ENCODE measurements at regions not wholly inside any gene's neighbourhood (a gene's known extent, or its start where the extent isn't known, plus 50 kb on each side); places are given as distances from the start of the nearest gene placed in this dataset.

GRCh38 chr21:39024538-39024937 lies 158.7 kb downstream of the PSMG1 start:
- no peak overlapping the region for H3K27ac ChIP-seq (ENCODE audit: low read depth in 1 of 2, low read length in 2 of 2)
- peaks cover 8 to 14% (median 9%) of the 10 kb centered on the region in 4 donors for H3K4me1 ChIP-seq (ENCODE audit: control insufficient read depth in 4 of 4, insufficient read depth in 4 of 4, low read length in 3 of 4)
- TF ChIP-seq FOXA1 (IDR thresholded peaks at IDR 0.05) (no peak), ZBTB33 (IDR thresholded peaks at IDR 0.05) (no peak), ATF3 (IDR thresholded peaks at IDR 0.05) (no peak), TAF1 (conservative IDR thresholded peaks at IDR 0.05) (no peak), NR2F2 (IDR thresholded peaks at IDR 0.05) (no peak), YY1 (IDR thresholded peaks at IDR 0.05) (no peak), FOXA2 (IDR thresholded peaks at IDR 0.05) (no peak), RXRA (IDR thresholded peaks at IDR 0.05) (no peak), MAX (IDR thresholded peaks at IDR 0.05) (no peak)
- WGBS = 98% methylated on average over 2 of the region's 2 CpGs
- H3K9me3 ChIP-seq (ENCODE audit: control insufficient read depth in 4 of 4, low read length in 3 of 4) = no peaks in the 10 kb centered on the region
- DNase-seq (ENCODE audit: low spot score) = no peak
- no peaks in the 10 kb centered on the region for H3K27me3 ChIP-seq (ENCODE audit: control insufficient read depth in 4 of 4, insufficient read depth in 4 of 4, low read length in 3 of 4)
- no peak overlapping the region for H3K4me3 ChIP-seq (ENCODE audit: low read depth in 1 of 3, low read length in 3 of 3)
- H3K9ac ChIP-seq (ENCODE audit: low read depth in 1 of 2, low read length in 2 of 2) = no peak overlapping the region
- H3K36me3 ChIP-seq (ENCODE audit: control insufficient read depth in 4 of 4, insufficient read depth in 3 of 4, low read depth in 1 of 4, low read length in 3 of 4) = no peaks in the 10 kb centered on the region

DNA sequence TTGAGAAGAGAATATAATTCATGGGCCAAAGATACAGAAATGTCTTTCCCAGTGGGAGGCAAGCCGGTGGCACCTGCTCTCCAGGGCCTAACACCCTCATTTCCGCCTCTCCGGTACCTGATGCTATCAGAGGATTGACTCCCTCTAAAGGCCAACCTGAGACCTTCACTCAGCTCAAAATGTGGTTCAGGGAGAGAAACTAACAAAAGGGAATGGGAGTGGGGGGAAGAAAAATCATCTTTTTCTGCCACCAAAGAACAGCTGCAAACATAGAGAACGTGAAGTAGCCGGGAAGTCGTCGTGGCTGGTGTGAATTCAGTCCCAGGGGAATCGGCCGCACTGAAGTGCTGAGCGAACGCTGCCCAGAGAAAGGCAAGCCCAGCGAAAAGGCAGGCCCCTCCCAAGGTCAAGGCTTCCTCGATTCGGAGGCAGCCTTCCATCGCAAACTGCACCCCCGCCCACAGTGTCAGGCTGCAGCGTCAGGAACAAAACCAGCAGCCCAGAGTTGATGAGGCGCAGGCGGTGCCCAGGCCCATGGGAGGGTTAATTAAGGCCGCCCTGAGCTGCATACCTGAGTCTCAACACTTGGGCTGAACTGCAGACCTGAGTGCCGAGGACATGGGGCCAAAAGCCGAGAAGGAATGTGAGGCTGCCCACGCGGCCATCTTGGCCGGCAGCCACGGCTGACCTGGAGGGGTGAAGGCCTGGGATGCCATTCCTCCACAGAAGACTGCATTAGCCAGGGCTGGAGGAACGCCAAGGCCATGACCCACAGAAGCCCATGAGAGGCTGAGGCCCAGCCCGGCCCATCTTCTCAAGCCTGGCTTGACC lies 160.2 kb downstream of the PSMG1 start:
- H3K4me1 ChIP-seq (ENCODE audit: control insufficient read depth in 4 of 4, insufficient read depth in 4 of 4, low read length in 3 of 4) = peaks cover 8 to 14% (median 9%) of the 10 kb centered on the region in 4 donors
- 70% methylated on average over 28 of the region's 28 CpGs for WGBS
- H3K27me3 ChIP-seq (ENCODE audit: control insufficient read depth in 4 of 4, insufficient read depth in 4 of 4, low read length in 3 of 4) = no peaks in the 10 kb centered on the region
- no peaks in the 10 kb centered on the region for H3K9me3 ChIP-seq (ENCODE audit: control insufficient read depth in 4 of 4, low read length in 3 of 4)
- no peaks in the 10 kb centered on the region for H3K36me3 ChIP-seq (ENCODE audit: control insufficient read depth in 4 of 4, insufficient read depth in 3 of 4, low read depth in 1 of 4, low read length in 3 of 4)
- H3K9ac ChIP-seq (ENCODE audit: low read depth in 1 of 2, low read length in 2 of 2) = no peak overlapping the region
- TF ChIP-seq RXRA (IDR thresholded peaks at IDR 0.05) = peak; percentile 55 to 63
- peak; percentile 49 to 72 for TF ChIP-seq RAD21 (IDR thresholded peaks at IDR 0.05)
- no peak for TF ChIP-seq FOXA1 (IDR thresholded peaks at IDR 0.05)
- peak; percentile 26 for TF ChIP-seq CTCF (IDR thresholded peaks at IDR 0.05; ENCODE audit: low read depth, low read length, missing input control)
- TF ChIP-seq HNF4A (conservative IDR thresholded peaks at IDR 0.05) = no peak
- TF ChIP-seq NR2F2 (IDR thresholded peaks at IDR 0.05) = peak; percentile 93
- H3K4me3 ChIP-seq (ENCODE audit: low read depth in 1 of 3, low read length in 3 of 3) = no peak overlapping the region
- peak overlapping the region; percentile 35 to 40 for H3K27ac ChIP-seq (ENCODE audit: low read depth in 1 of 2, low read length in 2 of 2)
- DNase-seq (ENCODE audit: low spot score) = no peak

DNA sequence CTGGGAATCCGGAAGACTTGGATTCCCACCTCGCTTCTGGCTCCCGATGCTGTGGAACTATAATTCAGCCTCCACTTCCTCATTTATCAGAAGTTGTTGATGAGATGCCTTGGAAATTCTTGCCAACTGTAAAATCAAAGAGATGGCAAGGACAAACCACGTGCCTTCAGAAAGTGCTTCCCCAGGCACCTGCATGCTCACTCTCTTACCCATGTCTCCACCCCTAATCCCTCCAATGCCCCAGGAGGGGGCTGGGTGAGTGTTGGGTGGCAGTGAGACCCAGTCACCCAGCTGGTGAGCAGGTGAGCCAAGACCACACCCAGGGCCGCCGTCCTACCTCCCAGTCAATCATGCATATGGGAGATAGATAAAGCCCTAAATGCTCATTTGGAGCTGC lies 160.8 kb downstream of the PSMG1 start:
- Histone ChIP-seq H3K27me3 (ENCODE audit: control insufficient read depth in 4 of 4, insufficient read depth in 4 of 4, low read length in 3 of 4) (no peaks in the 10 kb centered on the region), H3K36me3 (ENCODE audit: control insufficient read depth in 4 of 4, insufficient read depth in 3 of 4, low read depth in 1 of 4, low read length in 3 of 4) (no peaks in the 10 kb centered on the region), H3K27ac (ENCODE audit: low read depth in 1 of 2, low read length in 2 of 2) (peak overlapping the region in 1 of 2 donors; percentile 35), H3K4me1 (ENCODE audit: control insufficient read depth in 4 of 4, insufficient read depth in 4 of 4, low read length in 3 of 4) (peaks cover 8 to 14% (median 9%) of the 10 kb centered on the region in 4 donors), H3K4me3 (ENCODE audit: low read depth in 1 of 3, low read length in 3 of 3) (no peak overlapping the region), H3K9me3 (ENCODE audit: control insufficient read depth in 4 of 4, low read length in 3 of 4) (no peaks in the 10 kb centered on the region), H3K9ac (ENCODE audit: low read depth in 1 of 2, low read length in 2 of 2) (no peak overlapping the region)
- DNase-seq (ENCODE audit: low spot score) = no peak
- WGBS = 82% methylated on average over 6 of the region's 6 CpGs
- TF ChIP-seq HNF4A (conservative IDR thresholded peaks at IDR 0.05) (no peak), MAX (IDR thresholded peaks at IDR 0.05) (no peak), CTCF (IDR thresholded peaks at IDR 0.05; ENCODE audit: low read depth, low read length, missing input control) (no peak), TAF1 (conservative IDR thresholded peaks at IDR 0.05) (no peak), SP1 (IDR thresholded peaks at IDR 0.05) (no peak), ZBTB33 (IDR thresholded peaks at IDR 0.05) (no peak), GABPA (IDR thresholded peaks at IDR 0.05 in 1 of 2, conservative IDR thresholded peaks at IDR 0.05 in 1 of 2) (no peak), FOXA2 (IDR thresholded peaks at IDR 0.05) (no peak), YY1 (IDR thresholded peaks at IDR 0.05) (no peak)
